GM10248 (cell line): ENCODE measurements at regions not wholly inside any gene's neighbourhood (a gene's known extent, or its start where the extent isn't known, plus 50 kb on each side); places are given as distances from the start of the nearest gene placed in this dataset.

Experiments used
- CTCF ChIA-PET: fragments of 300-600 bp; sonication (Branson Sonifier 250); formaldehyde crosslinking; extraction: SDS; loops from one replicate; lab custom pipeline; 2021; ENCODE audit warnings: antibody characterized with exemption; lab: Yijun Ruan, JAX
- POLR2A ChIA-PET: fragments of 350-650 bp; sonication (Branson Sonifier 250); formaldehyde crosslinking; extraction: SDS; loops from one replicate; lab custom pipeline; 2020; ENCODE audit warnings: antibody characterized with exemption; lab: Yijun Ruan, JAX
- DNase-seq: peaks from one replicate; pipeline ENCODE4 v3.0.0; 2012; ENCODE audit errors: extremely low spot score
- TF ChIP-seq, protein P1 (sequence below): IDR thresholded peaks from 2 replicates; pipeline ENCODE4 v1.5.1; 2012; ENCODE audit warnings: mild to moderate bottlenecking, low read depth; ENCODE audit errors: extremely low read depth, missing control alignments, control extremely low read depth

DNA sequence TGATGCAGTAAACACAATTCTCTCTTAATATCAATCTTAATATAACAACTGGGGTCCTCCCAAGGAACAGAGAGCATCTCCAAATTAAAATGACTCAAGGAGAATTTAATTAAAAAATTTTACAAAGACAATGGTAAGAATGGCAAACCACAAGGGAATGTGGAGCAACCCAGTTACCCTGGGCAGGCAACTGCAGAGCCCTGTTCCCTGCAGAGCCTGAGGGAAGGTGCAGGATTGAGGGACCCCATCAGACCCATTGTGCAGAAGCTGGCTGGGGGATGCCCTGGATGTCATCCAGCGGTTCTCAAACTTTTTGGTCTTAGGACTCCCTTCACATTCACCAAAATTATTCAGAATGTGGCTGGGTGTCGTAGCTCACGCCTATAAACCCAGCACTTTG, 262.8 kb downstream of the FBXO15 start:
- ChIA-PET CTCF (interaction anchor here (1.1 to 1.6 kb wide), 3 partner anchors 9 to 42 kb away, joined by 3 to 8 read pairs (median 5); no protein-coding TSS in a partner anchor), POLR2A (no interaction called here)

GRCh38 chr18:73881396-73881917, 266.2 kb downstream of the FBXO15 start:
- CTCF ChIA-PET, result interaction anchor here (1.2 kb wide), 1 partner anchor 15 kb away, joined by 3 read pairs; no protein-coding TSS in a partner anchor
- TF ChIP-seq, protein P1, sequence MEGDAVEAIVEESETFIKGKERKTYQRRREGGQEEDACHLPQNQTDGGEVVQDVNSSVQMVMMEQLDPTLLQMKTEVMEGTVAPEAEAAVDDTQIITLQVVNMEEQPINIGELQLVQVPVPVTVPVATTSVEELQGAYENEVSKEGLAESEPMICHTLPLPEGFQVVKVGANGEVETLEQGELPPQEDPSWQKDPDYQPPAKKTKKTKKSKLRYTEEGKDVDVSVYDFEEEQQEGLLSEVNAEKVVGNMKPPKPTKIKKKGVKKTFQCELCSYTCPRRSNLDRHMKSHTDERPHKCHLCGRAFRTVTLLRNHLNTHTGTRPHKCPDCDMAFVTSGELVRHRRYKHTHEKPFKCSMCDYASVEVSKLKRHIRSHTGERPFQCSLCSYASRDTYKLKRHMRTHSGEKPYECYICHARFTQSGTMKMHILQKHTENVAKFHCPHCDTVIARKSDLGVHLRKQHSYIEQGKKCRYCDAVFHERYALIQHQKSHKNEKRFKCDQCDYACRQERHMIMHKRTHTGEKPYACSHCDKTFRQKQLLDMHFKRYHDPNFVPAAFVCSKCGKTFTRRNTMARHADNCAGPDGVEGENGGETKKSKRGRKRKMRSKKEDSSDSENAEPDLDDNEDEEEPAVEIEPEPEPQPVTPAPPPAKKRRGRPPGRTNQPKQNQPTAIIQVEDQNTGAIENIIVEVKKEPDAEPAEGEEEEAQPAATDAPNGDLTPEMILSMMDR, result no peak
- POLR2A ChIA-PET, result no interaction called here
- no peak for DNase-seq

More for the DNA sequence above, 262.8 kb downstream of the FBXO15 start:
- no peak for DNase-seq
- TF ChIP-seq, protein P1, result no peak

DNA sequence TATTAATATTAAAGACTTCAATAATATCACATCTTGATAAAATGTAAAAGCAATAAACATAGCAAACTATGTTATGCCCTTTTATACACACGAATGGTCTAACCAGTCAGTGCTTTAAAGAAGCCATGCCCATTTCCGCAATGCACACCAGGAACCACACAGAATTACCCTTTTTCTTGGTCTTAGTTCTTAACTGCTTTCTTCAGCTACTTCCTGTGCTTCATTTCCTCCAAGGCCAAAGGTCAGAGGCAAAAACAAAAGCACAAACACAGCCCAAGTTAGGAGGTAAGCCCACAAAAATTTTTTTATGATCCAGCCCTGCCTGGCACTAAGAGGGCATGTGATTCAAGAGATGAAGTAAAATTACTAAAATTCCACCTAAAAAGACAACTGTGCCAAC, 267.2 kb downstream of the FBXO15 start:
- ChIA-PET CTCF (no interaction called here), POLR2A (no interaction called here)
- no peak for DNase-seq
- TF ChIP-seq, protein P1, result no peak

- no peak for DNase-seq
- TF ChIP-seq, protein P1, result no peak
- POLR2A ChIA-PET, result no interaction called here
- CTCF ChIA-PET, result no interaction called here
Observed at GRCh38 chr18:73879766-73880165, 267.9 kb downstream of the FBXO15 start.

DNA sequence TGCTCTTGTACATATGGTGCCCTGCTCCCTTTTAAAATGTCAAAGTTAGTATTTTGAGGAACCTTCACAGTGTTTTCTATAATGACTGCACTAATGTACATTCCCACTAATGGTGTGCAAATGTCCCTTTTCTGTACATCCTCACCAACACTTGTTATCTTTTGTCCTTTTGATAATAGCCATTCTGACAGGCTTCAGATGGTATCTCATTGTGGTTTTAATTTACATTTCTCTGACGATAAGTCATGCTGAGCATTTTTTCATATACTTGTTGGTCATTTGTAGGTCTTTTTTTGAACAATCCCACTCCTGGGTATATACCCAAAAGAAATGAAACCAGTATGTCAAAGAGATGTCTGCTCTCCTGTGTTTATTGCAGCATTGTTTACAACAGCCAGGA, 268.3 kb downstream of the FBXO15 start:
- CTCF ChIA-PET, result no interaction called here
- TF ChIP-seq, protein P1, result no peak
- POLR2A ChIA-PET, result no interaction called here
- DNase-seq, result no peak

GRCh38 chr18:73869182-73869581, 278.5 kb downstream of the FBXO15 start:
- CTCF ChIA-PET, result no interaction called here
- no peak for DNase-seq
- TF ChIP-seq, protein P1, result no peak
- POLR2A ChIA-PET, result no interaction called here

DNA sequence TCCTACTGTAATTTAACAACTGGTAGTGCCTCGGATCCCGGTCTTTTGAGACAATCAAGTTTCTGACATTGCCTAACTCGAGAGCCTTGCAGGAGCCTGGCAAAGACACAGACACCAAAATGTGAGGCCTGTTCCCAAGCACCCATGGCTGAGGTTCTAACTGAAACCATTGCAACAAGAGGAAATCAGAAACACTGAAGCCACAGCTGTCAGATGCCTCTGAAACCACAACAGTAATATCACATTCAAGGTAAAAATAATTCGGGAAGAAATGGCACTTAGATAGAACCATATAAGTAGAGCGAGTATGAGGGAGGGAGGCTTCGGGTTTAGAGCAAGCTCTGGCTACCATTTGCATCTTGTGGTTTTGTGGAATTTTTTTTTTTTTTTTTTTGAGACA, 285.9 kb downstream of the FBXO15 start:
- DNase-seq, result no peak
- ChIA-PET POLR2A (no interaction called here), CTCF (interaction anchor here (2.6 kb wide), 1 partner anchor 15 kb away, joined by 7 read pairs; no protein-coding TSS in a partner anchor)
- TF ChIP-seq, protein P1, result no peak
